Panc1 (cell line): ENCODE measurements at regions not wholly inside any gene's neighbourhood (a gene's known extent, or its start where the extent isn't known, plus 50 kb on each side); places are given as distances from the start of the nearest gene placed in this dataset.

Experiments used
- ATAC-seq: fragments of 200-7000 bp; cut with Tn5 transposase; 2 replicates; pipeline ENCODE4 v1.9.1; 2020; ENCODE audit warnings: mild to moderate bottlenecking, moderate library complexity
- BruUV-seq: library from RNA; stranded (reverse); fragments of 400-500 nt; replicated peaks from 2 replicates; lab custom pipeline; 2021; lab: Mats Ljungman, UMichigan
- CTCF ChIA-PET: fragments of 300-600 bp; sonication (Branson Sonifier 250); formaldehyde crosslinking; loops from one replicate; lab custom pipeline; 2022; ENCODE audit warnings: antibody characterized with exemption; lab: Charles Lee
- POLR2A ChIA-PET: fragments of 300-600 bp; sonication (Branson Sonifier 250); formaldehyde crosslinking; loops from one replicate; lab custom pipeline; 2022; ENCODE audit warnings: antibody characterized with exemption; lab: Charles Lee
- DNase-seq: peaks from one replicate; pipeline ENCODE4 v3.0.0-alpha.2; 2010; ENCODE audit warnings: low read depth, low spot score
- H3K27ac ChIP-seq: 2 replicates; pipeline ENCODE4 v1.5.1; 2011; ENCODE audit warnings: mild to moderate bottlenecking, low read length, inconsistent platforms
- H3K27me3 ChIP-seq: fragments of 200-500 bp; sonication (Bioruptor generic); 2 replicates; pipeline ENCODE4 v1.6.0; 2014; ENCODE audit warnings: low read length, inconsistent platforms; ENCODE audit not compliant: control insufficient read depth, insufficient read depth
- H3K36me3 ChIP-seq: fragments of 200-500 bp; sonication (Bioruptor generic); 2 replicates; pipeline ENCODE4 v1.5.1; 2014; ENCODE audit warnings: inconsistent platforms, mild to moderate bottlenecking, low read length, moderate library complexity; ENCODE audit not compliant: control insufficient read depth, insufficient read depth
- H3K4me1 ChIP-seq: 2 replicates; pipeline ENCODE4 v1.5.1; 2011; ENCODE audit warnings: inconsistent platforms, mild to moderate bottlenecking, low read length, moderate library complexity; ENCODE audit not compliant: control insufficient read depth, insufficient read depth
- H3K4me3 ChIP-seq, 2 experiments: 2 replicates each; pipeline ENCODE4 v1.5.1; 2011 to 2012; ENCODE audit warnings: low read depth in 2 of 2, low read length in 2 of 2, mild to moderate bottlenecking in 2 of 2, inconsistent platforms in 1 of 2, moderate library complexity in 1 of 2
- H3K9me3 ChIP-seq: fragments of 200-500 bp; sonication (Bioruptor generic); 2 replicates; pipeline ENCODE4 v1.5.1; 2014; ENCODE audit warnings: low read depth, mild to moderate bottlenecking, inconsistent platforms, low read length, moderate library complexity; ENCODE audit not compliant: control insufficient read depth, insufficient read depth
- POLR2AphosphoS5 ChIP-seq: IDR thresholded peaks from 2 replicates; pipeline ENCODE4 v1.6.1; 2012; ENCODE audit warnings: mild to moderate bottlenecking, low read depth, low read length, moderate library complexity
- SIN3A ChIP-seq: IDR thresholded peaks from 2 replicates; pipeline ENCODE4 v1.6.1; 2012; ENCODE audit warnings: low read depth, mild to moderate bottlenecking, low read length, moderate library complexity, borderline replicate concordance; ENCODE audit not compliant: insufficient read depth
- TCF7L2 ChIP-seq: IDR thresholded peaks from 2 replicates; pipeline ENCODE4 v1.6.1; 2011; ENCODE audit warnings: mild to moderate bottlenecking, low read depth, low read length, inconsistent platforms
- in situ Hi-C: cut with HindIII; loops from 2 replicates; pipeline ENCODE4 v1.10.0; 2016; ENCODE audit warnings: low sequenced_read_pairs, low pct_unique_long_range_greater_than_20kb
- intact Hi-C: fragments of 100-400 bp; cut with micrococcal nuclease; formaldehyde crosslinking; loops from one replicate; pipeline ENCODE4 v1.10.0; 2022; ENCODE audit not compliant: unreplicated experiment
- TF ChIP-seq, protein P1 (sequence below): fragments of 450-650 bp; IDR thresholded peaks from 2 replicates; pipeline ENCODE4 v1.5.1; 2017; ENCODE audit warnings: mild to moderate bottlenecking
- TF ChIP-seq, protein P2 (sequence below), 2 experiments: IDR thresholded peaks; 2 replicates each; pipeline ENCODE4 v1.6.1; 2011 to 2012; ENCODE audit warnings: low read depth in 2 of 2, control low read depth in 1 of 2, low read length in 1 of 2, mild to moderate bottlenecking in 1 of 2, moderate library complexity in 1 of 2; ENCODE audit not compliant: insufficient read depth in 1 of 2

DNA sequence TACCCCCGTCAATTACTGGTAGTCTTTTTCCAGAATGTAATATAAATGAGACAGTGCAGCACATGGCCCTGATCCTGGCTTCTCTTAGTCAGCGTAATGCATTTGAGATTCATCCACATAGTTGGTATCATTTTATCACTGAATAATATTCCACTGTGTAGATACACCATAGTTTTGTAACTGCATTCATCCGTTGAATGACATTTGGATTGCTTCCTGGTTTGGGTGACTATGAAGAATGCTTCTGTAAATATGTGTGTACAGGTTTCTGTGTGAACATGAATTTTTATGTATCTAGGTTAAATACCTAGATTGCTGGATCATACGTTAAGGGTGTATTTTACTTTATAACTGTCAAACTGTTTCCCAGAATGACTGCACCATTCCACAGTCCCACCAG, 62.6 kb upstream of the STMND1 start:
- CTCF ChIA-PET, result no interaction called here
- no peak for ATAC-seq
- H3K27ac ChIP-seq, result no peak overlapping the region
- TF ChIP-seq SIN3A, result no peak
- TF ChIP-seq, protein P1, sequence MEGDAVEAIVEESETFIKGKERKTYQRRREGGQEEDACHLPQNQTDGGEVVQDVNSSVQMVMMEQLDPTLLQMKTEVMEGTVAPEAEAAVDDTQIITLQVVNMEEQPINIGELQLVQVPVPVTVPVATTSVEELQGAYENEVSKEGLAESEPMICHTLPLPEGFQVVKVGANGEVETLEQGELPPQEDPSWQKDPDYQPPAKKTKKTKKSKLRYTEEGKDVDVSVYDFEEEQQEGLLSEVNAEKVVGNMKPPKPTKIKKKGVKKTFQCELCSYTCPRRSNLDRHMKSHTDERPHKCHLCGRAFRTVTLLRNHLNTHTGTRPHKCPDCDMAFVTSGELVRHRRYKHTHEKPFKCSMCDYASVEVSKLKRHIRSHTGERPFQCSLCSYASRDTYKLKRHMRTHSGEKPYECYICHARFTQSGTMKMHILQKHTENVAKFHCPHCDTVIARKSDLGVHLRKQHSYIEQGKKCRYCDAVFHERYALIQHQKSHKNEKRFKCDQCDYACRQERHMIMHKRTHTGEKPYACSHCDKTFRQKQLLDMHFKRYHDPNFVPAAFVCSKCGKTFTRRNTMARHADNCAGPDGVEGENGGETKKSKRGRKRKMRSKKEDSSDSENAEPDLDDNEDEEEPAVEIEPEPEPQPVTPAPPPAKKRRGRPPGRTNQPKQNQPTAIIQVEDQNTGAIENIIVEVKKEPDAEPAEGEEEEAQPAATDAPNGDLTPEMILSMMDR, result no peak
- TF ChIP-seq POLR2AphosphoS5, result no peak
- TF ChIP-seq, protein P2, sequence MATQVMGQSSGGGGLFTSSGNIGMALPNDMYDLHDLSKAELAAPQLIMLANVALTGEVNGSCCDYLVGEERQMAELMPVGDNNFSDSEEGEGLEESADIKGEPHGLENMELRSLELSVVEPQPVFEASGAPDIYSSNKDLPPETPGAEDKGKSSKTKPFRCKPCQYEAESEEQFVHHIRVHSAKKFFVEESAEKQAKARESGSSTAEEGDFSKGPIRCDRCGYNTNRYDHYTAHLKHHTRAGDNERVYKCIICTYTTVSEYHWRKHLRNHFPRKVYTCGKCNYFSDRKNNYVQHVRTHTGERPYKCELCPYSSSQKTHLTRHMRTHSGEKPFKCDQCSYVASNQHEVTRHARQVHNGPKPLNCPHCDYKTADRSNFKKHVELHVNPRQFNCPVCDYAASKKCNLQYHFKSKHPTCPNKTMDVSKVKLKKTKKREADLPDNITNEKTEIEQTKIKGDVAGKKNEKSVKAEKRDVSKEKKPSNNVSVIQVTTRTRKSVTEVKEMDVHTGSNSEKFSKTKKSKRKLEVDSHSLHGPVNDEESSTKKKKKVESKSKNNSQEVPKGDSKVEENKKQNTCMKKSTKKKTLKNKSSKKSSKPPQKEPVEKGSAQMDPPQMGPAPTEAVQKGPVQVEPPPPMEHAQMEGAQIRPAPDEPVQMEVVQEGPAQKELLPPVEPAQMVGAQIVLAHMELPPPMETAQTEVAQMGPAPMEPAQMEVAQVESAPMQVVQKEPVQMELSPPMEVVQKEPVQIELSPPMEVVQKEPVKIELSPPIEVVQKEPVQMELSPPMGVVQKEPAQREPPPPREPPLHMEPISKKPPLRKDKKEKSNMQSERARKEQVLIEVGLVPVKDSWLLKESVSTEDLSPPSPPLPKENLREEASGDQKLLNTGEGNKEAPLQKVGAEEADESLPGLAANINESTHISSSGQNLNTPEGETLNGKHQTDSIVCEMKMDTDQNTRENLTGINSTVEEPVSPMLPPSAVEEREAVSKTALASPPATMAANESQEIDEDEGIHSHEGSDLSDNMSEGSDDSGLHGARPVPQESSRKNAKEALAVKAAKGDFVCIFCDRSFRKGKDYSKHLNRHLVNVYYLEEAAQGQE (IDR thresholded peaks at IDR 0.05; ENCODE audit: insufficient read depth in 1 of 2, low read depth in 2 of 2, low read length in 1 of 2), result no peak
- no peak for TF ChIP-seq TCF7L2
- in situ Hi-C loops (no loop called here), intact Hi-C loops (no loop called here)
- no peak overlapping the region for H3K4me3 ChIP-seq
- no peak for DNase-seq
- POLR2A ChIA-PET, result no interaction called here
- BruUV-seq, result no TSS peak
- H3K36me3 ChIP-seq, result no peaks in the 10 kb centered on the region
- no peaks in the 10 kb centered on the region for H3K9me3 ChIP-seq
- no peaks in the 10 kb centered on the region; the same call in 1 of the 2 replicates for H3K4me1 ChIP-seq
- peaks cover 29% of the 10 kb centered on the region for H3K27me3 ChIP-seq

DNA sequence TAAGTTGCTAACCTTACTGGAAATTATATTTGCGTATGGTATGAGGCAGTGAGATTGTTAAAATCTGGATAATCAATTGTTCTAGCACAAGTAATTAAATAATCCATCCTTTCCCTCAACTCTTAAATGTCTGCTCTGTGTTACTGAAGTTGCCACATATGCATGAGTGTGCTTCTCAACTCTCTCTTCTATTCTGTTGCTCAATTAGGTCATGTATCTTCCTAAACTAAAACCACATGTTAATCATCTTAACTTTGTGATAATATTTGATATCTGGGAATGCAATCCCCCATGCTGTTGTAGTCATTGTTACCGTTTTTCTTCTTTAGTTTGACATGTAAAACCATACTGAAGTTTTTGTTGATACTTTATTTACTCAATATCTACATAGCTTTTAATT, 63.5 kb upstream of the STMND1 start:
- no peak for TF ChIP-seq POLR2AphosphoS5
- no peak for TF ChIP-seq TCF7L2
- TF ChIP-seq, protein P1, result no peak
- TF ChIP-seq, protein P2 (IDR thresholded peaks at IDR 0.05; ENCODE audit: insufficient read depth in 1 of 2, low read depth in 2 of 2, low read length in 1 of 2), result no peak
- no peak for TF ChIP-seq SIN3A
- ChIA-PET POLR2A (no interaction called here), CTCF (interaction anchor here (0.7 kb wide), 1 partner anchor 38 kb away, joined by 3 read pairs; no protein-coding TSS in a partner anchor)
- H3K27me3 ChIP-seq, result peaks cover 23% of the 10 kb centered on the region
- BruUV-seq, result no TSS peak
- no peaks in the 10 kb centered on the region for H3K9me3 ChIP-seq
- ATAC-seq, result no peak
- H3K27ac ChIP-seq, result no peak overlapping the region
- in situ Hi-C loops, result no loop called here
- no peak for DNase-seq
- no peaks in the 10 kb centered on the region; the same call in 1 of the 2 replicates for H3K4me1 ChIP-seq
- H3K4me3 ChIP-seq, result no peak overlapping the region
- intact Hi-C loops, result no loop called here
- no peaks in the 10 kb centered on the region for H3K36me3 ChIP-seq
